Stimulated activated CD4-positive, alpha-beta T cell treated with anti-CD3 and anti-CD28 coated beads, Interleukin-4, amount 100 ng/mL, for 4 hours (primary cell): ENCODE measurements at regions not wholly inside any gene's neighbourhood (a gene's known extent, or its start where the extent isn't known, plus 50 kb on each side); places are given as distances from the start of the nearest gene placed in this dataset.
"Not testable (repeated sequence)": the region's sequence is repeated elsewhere in the genome, so short reads cannot be mapped to it uniquely, and the experiment has no call there.

Experiments used
- DNase-seq, 2 experiments: peaks; one replicate each; pipeline ENCODE4 v3.0.0-alpha.2; 2020

DNA sequence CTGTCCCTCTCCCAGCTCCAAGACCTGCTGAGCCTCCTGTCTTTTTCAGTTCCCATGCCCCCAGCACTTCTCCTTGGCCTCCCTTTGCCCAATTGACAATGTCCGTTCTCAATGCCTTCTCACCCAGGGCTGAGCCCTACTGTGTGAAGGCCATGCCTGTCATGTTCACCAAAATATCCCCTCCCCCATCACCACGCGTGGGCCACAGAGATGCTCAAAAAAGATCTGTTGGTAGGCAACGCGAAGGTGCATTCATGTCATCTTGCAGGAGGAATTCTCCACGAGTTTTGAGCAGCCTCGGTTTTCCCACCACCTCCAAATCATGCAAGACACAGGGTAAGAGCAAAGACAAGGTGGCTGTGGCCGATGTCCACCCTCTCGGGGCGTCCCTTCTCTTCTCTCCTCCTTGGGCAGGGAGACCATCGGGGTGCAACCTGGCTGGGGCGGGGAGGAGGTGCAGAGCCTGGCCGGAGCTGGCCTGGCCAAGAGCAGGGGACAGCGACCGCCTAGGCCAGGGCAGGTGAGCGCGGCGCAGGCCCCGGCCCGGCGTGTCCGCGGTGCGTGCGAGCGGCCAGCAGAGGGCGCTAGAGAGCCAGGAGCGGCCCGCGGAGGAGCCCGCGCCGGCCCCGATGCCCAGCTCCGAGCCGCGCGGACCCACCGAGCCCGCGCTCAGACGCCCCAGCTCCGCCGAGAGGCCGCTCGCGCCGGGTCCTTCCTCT lies 56.3 kb upstream of the KRTAP5-11 start:
- DNase-seq: peak; percentile 38 to 73

DNA sequence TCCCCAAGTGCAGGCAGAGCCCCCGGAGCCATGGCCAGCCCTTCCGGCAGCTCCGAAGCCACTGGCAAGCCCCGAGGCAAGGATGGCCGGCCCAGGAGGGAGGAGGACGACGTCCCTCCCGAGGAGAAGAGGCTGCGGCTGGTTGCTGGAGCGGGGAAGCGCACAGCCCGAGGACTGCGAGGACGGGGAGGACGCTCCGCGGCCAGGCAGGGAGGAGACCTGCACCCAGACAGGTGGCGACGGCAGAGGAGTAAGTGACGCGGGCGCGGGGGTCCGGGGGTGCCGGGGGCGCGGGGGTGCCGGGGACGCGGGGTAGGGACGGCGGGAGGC lies 56.8 kb upstream of the KRTAP5-11 start:
- DNase-seq: not testable (repeated sequence)

DNA sequence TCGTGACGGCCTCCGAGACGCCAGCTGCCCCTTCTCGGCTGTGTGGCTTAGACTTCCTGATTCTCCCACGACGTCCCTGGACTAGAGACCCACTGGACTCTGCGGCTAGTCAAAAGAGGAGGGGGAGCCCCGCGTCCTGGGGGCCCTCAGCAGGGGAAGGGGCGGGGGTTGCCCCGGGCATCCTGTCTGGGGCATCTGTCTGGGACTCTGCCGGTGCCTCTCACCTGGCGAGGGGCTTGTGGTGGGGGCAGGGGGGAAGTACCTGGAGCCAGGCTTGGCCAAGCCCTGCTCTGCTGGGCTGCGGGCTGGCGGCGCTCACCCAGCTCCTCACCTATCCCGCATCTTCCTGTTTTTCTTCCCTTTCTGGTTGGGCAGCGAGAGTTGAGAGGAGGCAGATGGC lies 57.2 kb upstream of the KRTAP5-11 start:
- DNase-seq: not testable (repeated sequence)

DNA sequence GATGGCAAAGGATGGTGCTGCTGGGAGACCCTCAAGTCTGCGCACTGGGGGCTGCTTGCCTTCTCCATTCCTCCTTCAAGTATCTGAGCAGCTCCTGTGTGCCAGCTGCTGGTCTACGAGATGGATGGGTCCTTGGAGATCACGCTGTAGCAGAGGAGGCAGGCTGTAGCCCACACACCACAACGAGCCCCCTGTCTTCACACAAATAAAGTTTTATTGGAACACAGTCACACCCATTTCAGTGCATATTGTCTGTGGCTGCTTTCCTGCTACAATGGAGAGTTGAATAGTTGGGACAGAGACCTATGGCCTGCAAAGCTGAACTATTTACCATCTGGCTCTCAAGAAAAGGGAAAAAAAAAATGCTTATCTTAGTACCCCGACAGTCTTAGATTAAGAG lies 64.4 kb upstream of the KRTAP5-11 start:
- DNase-seq: not testable (repeated sequence)

DNA sequence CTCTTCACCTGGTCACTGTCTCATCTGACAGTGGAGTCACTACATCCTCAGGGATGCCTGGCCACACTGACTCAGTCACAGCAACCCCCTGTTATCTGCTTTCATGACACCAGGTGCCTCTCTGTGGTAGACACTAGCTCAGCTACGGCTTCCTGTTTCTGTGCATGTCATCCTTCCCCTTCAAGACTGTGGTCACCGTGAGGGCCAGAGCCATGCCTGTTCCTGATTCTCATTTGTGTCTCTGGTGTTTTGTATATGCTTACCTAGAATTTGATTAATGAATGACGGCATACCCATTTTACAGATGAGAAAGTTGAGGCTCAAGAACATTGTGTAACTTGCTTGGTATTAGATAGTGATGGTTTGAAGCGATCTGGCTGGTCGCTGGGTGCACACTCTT lies 70.3 kb upstream of the KRTAP5-11 start:
- DNase-seq: not testable (repeated sequence)

DNA sequence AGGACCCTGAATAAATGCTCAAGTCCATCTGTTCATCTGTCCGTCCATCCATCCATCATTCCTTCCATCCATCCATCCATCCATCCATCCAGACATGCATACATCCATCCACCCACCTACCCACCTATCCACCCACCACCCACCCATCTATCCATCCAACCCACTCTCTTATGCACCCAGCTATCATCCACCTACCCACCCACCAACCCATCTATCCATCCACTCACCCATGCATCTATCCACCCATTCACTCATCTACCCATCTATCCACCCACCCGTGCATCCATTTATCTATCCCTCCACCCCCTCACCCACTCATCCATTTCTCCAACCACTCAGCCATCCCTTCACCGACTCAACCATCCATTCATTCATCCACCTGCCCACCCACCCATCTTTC lies 71.7 kb upstream of the KRTAP5-11 start:
- not testable (repeated sequence) for DNase-seq

DNA sequence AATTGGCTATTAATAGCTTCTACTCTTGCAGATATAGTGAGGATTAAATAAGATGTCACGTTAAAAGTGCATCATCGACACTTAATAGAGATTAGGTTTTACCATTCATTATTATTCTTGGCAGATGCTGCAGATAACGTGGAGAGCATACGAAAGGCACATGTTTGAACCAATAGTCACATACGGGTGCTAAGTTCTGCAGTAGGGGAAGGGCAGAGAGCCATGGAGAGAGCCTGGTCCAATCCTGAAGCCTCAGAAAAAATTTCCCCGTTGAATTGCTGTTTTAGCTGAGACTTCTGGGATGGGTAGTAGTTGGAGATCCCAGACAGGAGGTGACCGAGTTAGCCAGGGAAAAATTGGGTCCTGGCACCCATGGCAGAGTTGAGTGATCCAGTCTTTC lies 72.4 kb upstream of the KRTAP5-11 start:
- DNase-seq: not testable (repeated sequence)

DNA sequence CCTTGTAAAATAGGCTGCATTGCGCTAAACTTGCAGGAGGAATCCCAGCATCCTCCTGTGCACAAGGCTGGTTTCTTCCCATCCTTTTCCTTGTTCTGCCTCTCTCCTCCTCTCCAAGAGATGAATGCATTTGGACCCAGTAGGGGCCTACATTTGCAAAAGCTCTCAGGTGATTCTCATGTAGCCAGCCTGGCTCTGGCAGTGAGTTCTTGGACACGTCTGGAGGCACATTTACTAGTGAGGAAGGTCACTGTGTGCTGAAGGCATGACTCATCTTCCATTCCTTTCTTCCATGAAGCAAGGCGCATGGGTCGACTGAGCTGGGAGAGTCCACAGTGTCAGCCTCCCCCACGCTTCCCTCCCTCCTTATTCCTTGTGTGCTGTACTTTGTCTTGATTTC lies 73.8 kb upstream of the KRTAP5-11 start:
- DNase-seq: not testable (repeated sequence)

DNA sequence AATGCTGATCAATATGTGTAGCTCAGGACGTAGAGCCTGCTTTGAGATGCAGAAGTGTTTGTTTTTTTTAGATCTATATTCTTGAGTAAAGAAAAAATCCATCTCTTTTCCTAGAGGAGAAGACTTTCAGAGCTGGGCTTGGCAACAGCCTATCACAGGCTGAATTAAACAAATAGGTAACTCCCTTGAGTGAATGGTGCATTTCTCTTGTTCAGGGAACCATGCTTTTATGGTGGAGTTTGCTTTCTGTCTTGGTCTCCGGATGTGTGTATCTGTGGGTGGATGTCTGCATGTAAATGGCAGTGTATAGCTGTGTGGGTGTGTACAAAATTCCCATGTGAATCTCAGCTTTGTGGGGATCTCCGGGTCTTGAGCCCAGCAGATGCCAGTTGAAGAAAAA lies 82.3 kb upstream of the KRTAP5-11 start:
- not testable (repeated sequence) for DNase-seq

DNA sequence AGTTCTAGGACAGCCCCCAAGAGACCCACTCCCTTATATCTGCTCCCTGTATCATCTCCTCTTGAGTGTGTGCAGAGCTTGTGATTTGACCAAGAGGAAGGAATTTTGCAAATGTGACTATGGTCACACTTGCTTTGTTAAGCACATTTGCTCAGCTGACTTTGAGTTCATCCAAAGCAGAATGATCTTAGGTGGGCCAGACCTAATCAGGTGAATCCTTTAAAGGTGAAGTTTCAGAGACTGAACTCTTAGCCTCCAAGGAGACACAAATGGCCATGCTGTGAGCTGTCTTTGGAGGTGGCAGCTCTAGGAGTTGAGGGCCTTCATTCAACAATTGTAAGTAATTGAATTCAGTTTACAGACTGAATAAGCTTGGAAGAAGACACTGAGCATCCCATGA lies 115.4 kb upstream of the KRTAP5-11 start:
- not testable (repeated sequence) for DNase-seq

DNA sequence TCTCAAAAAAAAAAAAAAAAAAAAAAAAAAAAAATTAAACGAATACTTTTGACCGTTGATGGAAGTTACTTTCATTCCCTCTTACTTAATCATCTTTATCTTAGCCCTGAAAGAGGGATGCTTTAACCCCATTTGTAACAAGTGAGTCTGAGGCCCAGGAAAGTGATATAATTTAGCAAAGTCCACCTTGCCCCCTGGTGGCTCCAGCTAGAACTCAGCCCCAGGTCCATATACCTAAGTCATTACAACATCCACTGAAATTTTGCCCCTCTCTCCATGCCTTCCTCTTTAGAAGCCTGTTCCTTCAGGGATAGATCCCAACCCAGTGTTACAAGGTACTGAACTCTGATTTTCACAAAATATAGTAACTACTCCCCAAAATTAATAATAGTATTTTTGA lies 116.3 kb upstream of the KRTAP5-11 start:
- DNase-seq: not testable (repeated sequence)

DNA sequence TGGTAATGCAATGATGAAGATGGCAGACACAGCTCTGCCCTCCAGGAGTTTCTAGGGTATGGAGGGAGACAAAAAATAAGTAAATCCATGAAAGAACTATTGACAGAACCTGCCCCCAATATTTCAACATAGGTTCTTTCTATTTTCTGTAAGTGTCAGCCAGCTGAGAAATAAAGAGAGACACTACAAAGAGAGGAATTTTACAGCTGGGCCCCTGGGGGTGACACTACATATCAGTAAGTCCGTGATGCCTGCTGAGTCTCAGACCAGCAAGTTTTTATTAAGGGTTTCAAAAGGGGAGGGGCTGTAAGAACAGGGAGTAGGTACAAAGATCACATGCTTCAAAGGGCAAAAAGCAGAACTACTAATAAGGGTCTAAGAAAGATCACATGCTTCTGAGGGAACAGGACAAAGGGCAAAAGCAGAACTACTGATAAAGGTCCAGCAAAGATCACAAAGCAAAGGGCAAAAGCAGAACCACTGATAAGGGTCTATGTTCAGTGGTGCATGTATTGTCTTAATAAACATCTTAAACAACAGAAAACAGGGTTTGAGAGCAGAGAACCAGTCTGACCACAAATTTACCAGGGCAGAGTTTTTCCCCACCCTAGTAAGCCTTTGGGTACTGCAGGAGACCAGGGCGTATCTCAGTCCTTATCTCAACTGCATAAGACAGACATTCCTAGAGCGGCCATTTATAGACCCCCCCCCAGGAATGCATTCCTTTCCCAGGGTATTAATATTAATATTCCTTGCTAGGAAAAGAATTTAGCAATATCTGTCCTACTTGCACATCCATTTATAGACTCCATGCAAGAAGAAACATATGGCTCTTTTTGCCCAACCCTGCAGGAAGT lies 119.0 kb upstream of the KRTAP5-11 start:
- DNase-seq: not testable (repeated sequence)

DNA sequence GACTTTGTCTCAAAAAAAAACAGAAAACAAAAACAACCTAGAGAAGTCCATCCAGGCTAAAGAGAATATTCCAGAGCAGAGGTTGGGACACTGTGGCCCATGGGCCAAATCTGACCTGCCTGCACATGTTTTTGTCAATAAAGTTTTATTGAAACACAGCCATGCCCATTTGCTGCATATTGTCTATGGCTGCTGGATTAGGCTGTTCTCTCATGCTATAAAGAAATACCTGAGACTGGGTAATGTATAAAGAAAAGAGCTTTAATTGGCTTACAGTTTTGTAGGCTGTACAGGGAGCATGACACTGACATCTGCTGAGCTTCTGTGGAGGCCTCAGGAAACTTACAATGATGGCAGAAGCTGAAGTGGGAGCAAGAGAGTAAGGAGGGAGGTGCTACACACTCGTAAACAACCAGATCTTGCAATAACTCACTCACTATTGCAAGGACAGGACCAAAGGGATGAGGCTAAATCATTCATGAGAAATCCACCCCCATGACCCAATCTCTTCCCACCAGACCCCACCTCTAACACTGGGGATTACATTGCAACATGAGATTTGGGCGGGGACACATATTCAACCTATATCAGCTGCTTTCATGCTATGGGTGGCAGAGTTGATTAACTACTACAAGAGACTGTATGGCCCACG lies 122.5 kb upstream of the KRTAP5-11 start:
- DNase-seq: not testable (repeated sequence)

DNA sequence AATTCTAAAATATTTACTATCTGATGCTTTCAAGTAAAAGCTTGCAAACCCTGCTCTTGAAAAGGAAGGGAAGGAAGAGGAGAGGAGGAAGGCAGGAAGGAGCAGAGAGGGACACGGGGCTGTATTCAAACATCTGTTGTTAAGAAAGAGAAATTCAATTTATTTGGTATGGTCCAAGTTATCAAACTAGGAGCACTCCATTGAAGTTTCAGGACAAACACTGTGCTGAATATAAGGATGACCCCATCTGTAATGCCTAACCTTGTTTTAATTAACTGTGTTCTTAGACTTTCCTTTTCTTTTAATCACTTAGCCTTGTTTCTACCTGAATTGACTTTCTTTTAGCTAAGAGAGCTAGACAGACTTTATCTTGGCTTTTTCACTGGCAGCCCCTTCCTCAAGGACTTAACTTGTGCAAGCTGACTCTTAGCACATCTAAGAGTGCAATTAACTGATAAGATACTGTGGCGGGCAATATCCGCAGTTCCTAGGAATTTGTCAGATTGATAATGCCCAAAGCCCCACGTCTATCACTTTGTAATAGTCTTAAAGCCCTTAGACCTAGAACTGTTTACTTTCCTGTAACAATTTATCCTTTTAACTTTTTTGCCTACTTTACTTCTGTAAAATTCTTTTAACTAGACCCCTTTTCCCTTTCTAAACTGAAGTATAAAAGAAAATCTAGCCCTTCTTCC lies 123.2 kb upstream of the KRTAP5-11 start:
- DNase-seq: not testable (repeated sequence)

DNA sequence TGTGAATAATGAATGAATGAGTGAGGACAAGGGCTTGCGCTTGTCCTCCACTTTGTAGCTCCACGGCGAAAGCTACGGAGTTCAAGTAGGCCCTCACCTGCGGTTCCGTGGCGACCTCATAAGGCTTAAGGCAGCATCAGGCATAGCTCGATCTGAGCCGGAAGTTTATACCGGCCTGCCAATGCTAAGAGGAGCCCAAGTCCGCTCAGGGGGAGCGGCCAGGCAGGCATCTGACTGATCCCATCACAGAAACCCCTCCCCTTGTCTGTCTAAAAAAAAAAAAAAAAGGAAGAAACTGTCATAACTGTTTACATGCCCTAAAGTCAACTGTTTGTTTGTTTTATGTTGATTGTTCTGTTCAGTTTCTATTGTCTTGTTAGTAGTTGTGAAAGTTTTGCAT lies 124.4 kb upstream of the KRTAP5-11 start:
- not testable (repeated sequence) for DNase-seq

DNA sequence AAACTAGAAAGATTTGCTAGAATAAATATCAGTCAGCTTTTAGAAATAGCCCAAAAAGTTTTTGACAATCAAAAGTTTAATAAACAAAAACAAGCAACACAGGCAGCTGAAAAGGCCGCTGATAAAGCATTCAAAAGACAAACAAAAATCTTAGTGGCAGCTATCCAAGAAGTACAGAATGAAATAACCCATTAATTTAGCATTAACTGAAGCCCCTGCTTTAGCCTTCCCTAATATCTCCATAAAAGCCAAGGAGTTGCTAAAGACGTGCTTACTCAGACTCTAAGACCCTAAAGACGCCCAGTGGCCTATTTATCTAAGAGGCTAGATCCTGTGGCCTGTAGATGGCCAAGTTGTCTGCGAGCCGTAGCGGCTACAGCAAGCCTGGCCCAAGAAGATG lies 123.5 kb upstream of the DEFB108B start:
- not testable (repeated sequence) for DNase-seq

DNA sequence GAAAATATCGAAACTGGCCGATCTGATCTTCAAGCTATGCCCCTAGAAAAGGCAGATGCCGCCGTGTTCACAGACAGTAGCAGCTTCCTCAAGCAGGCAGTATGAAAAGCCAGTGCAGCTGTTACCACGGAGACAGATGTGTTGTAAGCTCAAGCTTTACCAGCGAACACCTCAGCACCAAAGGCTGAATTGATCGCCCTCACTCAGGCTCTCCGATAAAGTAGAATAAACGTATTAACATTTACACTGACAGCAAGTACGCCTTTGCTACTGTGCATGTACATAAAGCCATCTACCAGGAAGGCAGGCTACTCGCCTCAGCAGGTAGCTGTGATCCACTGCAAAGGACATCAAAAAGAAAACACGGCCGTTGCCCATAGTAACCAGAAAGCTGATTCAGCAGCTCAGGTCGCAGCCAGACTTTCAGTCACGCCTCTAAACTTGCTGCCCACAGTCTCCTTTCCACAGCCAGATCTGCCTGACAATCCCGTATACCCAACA lies 122.8 kb upstream of the DEFB108B start:
- DNase-seq: peak in 1 of 2 experiments; percentile 17

DNA sequence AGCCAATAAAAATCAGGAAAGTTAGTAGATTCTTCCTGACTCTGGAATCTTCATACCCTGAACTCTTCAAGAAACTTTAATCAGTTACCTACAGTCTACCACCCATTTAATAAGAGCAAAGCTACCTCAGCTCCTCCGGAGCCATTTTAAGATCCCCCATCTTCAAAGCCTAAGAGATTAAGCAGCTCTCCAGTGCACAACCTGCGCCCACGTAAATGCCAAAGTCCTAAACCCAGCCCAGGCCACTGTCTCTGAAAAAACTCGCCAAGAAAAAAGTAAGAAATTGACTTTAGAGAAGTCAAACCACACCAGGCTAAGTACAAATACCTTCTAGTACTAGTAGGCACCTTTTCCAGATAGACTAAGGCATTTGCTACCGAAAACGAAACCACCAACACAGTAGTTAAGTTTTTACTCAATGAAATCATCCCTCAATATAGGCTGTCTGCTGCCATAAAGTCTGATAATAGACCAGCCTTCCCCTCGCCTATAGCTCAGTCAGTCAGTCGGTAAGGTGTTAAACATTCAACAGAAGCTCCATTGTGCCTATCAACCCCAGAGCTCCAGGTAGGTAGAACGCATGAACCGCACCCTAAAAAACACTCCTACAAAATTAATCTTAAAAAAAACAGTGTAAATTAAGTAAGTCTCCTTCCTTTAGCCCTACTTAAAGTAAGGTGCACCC lies 122.2 kb upstream of the DEFB108B start:
- not testable (repeated sequence) for DNase-seq

DNA sequence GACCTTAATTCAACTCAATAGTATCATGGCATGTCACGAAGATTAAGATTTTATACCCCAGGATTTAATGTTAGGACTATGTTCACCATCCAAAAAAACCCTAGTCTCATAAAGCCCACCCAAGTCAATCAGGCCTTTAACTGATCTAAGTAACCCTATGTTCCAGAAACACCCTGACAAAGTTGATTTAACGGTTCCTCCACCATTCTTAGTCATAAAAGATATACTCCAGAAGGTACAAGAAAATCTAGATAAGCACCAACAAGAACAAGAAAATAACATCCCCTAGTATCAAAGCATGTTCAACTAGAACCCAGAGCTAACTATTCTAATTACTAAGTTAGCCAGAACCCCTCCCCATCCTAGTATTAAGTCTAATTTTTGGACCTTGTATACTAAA lies 120.7 kb upstream of the DEFB108B start:
- not testable (repeated sequence) for DNase-seq

DNA sequence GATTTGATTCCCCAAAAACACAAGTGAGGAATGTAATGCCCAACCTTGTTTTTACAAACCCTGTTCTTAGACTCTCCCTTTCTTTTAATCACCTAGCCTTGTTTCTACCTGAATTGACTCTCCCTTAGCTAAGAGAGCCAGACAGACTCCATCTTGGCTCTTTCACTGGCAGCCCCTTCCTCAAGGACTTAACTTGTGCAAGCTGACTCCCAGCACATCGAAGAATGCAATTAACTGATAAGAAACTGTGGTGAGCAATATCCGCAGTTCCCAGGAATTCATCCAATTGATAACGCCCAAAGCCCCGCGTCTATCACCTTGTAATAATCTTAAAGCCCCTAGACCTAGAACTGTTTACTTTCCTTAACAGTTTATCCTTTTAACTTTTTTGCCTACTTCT lies 120.2 kb upstream of the DEFB108B start:
- not testable (repeated sequence) for DNase-seq

DNA sequence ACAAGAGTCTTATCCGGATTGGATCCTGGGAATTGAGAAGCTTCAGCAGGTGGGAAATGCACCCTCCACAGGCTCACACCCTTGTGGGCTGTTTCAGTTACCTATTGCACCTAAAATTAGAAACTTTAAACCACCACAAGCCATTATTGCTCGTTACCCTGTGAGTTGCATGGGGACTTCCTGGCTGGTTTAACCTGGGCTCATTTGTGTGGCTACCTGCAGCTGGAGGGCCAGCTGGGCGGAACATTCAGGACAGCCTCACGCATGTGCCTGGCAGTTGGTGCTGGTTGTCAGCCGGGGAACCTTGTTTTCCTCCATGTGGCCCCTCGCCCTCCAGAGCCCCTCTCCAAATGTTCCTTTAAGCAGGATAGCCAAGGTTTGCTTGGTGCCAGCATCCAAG lies 118.5 kb upstream of the DEFB108B start:
- DNase-seq: not testable (repeated sequence)

DNA sequence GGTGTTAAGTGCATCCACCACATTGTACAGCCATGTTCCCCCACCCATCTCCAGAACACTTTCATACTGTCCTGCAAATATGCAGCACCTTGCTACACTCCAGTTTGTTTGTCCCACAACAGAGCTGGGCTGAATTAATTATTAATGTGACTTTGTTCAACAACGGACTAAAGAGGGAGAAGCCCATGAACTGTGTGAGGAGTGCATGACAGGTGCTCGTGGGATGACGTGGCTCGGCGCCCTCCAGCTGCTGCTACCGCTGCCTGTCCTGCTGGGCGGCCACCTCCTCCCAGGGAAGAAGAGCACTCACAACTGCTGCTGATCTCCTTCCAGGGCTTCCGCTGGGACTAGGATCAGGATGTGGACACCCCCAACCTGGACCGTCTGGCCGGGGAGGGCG lies 111.2 kb upstream of the DEFB108B start:
- DNase-seq: not testable (repeated sequence)
